ENCODE measurements at regions not wholly inside any gene's neighbourhood (a gene's known extent, or its start where the extent isn't known, plus 50 kb on each side); places are given as distances from the start of the nearest gene placed in this dataset.
"Not testable (repeated sequence)": the region's sequence is repeated elsewhere in the genome, so short reads cannot be mapped to it uniquely, and the experiment has no call there.

- Mint-ChIP-seq H3K27me3 (no peaks in the 10 kb centered on the region), H3K36me3 (ENCODE audit: low read depth) (no peaks in the 10 kb centered on the region), H3K27ac (no peak overlapping the region), H3K4me1 (no peaks in the 10 kb centered on the region), H3K9me3 (ENCODE audit: low read depth) (no peaks in the 10 kb centered on the region), H3K4me3 (no peak overlapping the region)
- DNase-seq = no peak
- ChIA-PET CTCF (no interaction called here), POLR2A (no interaction called here)
- intact Hi-C loops (cut with DNase I, micrococcal nuclease) = loop anchor here in 1 of 2 experiments (5.0 kb wide), 1 partner anchor 357 kb away; no protein-coding TSS in a partner anchor
- no peak for ATAC-seq
These were observed 70.2 kb upstream of the MAGEB2 start for GRCh38 chrX:30144971-30145731.

- POLR2A ChIA-PET = no interaction called here
- Mint-ChIP-seq H3K4me3 (no peak overlapping the region), H3K9me3 (ENCODE audit: low read depth) (no peaks in the 10 kb centered on the region), H3K36me3 (ENCODE audit: low read depth) (no peaks in the 10 kb centered on the region), H3K27me3 (no peaks in the 10 kb centered on the region), H3K27ac (no peak overlapping the region), H3K4me1 (no peaks in the 10 kb centered on the region)
- intact Hi-C loops (cut with DNase I, micrococcal nuclease) = no loop called here
- CTCF ChIA-PET = no interaction called here
- DNase-seq (no peak), ATAC-seq (no peak)
These were observed 67.2 kb upstream of the MAGEB2 start for GRCh38 chrX:30147996-30148643.

- ATAC-seq; POLR2A ChIA-PET; H3K9me3 Mint-ChIP-seq (ENCODE audit: low read depth); H3K27ac Mint-ChIP-seq; H3K36me3 Mint-ChIP-seq (ENCODE audit: low read depth); DNase-seq; H3K27me3 Mint-ChIP-seq; H3K4me3 Mint-ChIP-seq; intact Hi-C loops (cut with DNase I, micrococcal nuclease); CTCF ChIA-PET; H3K4me1 Mint-ChIP-seq: not testable (repeated sequence)
These were observed 66.2 kb upstream of the MAGEB2 start for GRCh38 chrX:30149206-30149605.

- no peak overlapping the region for H3K4me3 Mint-ChIP-seq
- H3K9me3 Mint-ChIP-seq (ENCODE audit: low read depth) = no peaks in the 10 kb centered on the region
- H3K27ac Mint-ChIP-seq = no peak overlapping the region
- ChIA-PET CTCF (no interaction called here), POLR2A (no interaction called here)
- intact Hi-C loops (cut with DNase I, micrococcal nuclease) = no loop called here
- H3K4me1 Mint-ChIP-seq = no peaks in the 10 kb centered on the region
- peak; percentile 42 for ATAC-seq
- no peaks in the 10 kb centered on the region for H3K36me3 Mint-ChIP-seq (ENCODE audit: low read depth)
- no peaks in the 10 kb centered on the region for H3K27me3 Mint-ChIP-seq
- DNase-seq = no peak
These were observed 65.0 kb upstream of the MAGEB2 start for GRCh38 chrX:30150196-30150895.

GRCh38 chrX:30151964-30152363 is 63.4 kb upstream of the MAGEB2 start:
- no peaks in the 10 kb centered on the region for H3K27me3 Mint-ChIP-seq
- no peak overlapping the region for H3K27ac Mint-ChIP-seq
- H3K9me3 Mint-ChIP-seq (ENCODE audit: low read depth) = no peaks in the 10 kb centered on the region
- POLR2A ChIA-PET = no interaction called here
- H3K36me3 Mint-ChIP-seq (ENCODE audit: low read depth) = no peaks in the 10 kb centered on the region
- CTCF ChIA-PET = no interaction called here
- intact Hi-C loops (cut with DNase I, micrococcal nuclease) = no loop called here
- no peak for ATAC-seq
- DNase-seq = no peak
- H3K4me3 Mint-ChIP-seq = no peak overlapping the region
- no peaks in the 10 kb centered on the region for H3K4me1 Mint-ChIP-seq

- Mint-ChIP-seq H3K27me3 (no peaks in the 10 kb centered on the region), H3K9me3 (ENCODE audit: low read depth) (peaks cover 2% of the 10 kb centered on the region), H3K27ac (no peak overlapping the region), H3K4me3 (no peak overlapping the region), H3K36me3 (ENCODE audit: low read depth) (no peaks in the 10 kb centered on the region), H3K4me1 (no peaks in the 10 kb centered on the region)
- CTCF ChIA-PET = no interaction called here
- no peak for DNase-seq
- ATAC-seq = no peak
- POLR2A ChIA-PET = no interaction called here
- intact Hi-C loops (cut with DNase I, micrococcal nuclease) = no loop called here
These were observed 62.0 kb upstream of the MAGEB2 start for GRCh38 chrX:30153175-30153880.

GRCh38 chrX:30153881-30154260 is 61.5 kb upstream of the MAGEB2 start:
- DNase-seq (no peak), ATAC-seq (no peak)
- Mint-ChIP-seq H3K4me1 (no peaks in the 10 kb centered on the region), H3K4me3 (no peak overlapping the region), H3K27ac (no peak overlapping the region), H3K9me3 (ENCODE audit: low read depth) (peaks cover 2% of the 10 kb centered on the region), H3K27me3 (no peaks in the 10 kb centered on the region), H3K36me3 (ENCODE audit: low read depth) (no peaks in the 10 kb centered on the region)
- intact Hi-C loops (cut with DNase I, micrococcal nuclease) = no loop called here
- ChIA-PET POLR2A (no interaction called here), CTCF (no interaction called here)

- H3K4me1 Mint-ChIP-seq = no peaks in the 10 kb centered on the region
- no peak overlapping the region for H3K27ac Mint-ChIP-seq
- ChIA-PET CTCF (no interaction called here), POLR2A (no interaction called here)
- H3K9me3 Mint-ChIP-seq (ENCODE audit: low read depth) = peaks cover 2% of the 10 kb centered on the region
- H3K36me3 Mint-ChIP-seq (ENCODE audit: low read depth) = no peaks in the 10 kb centered on the region
- H3K4me3 Mint-ChIP-seq = no peak overlapping the region
- H3K27me3 Mint-ChIP-seq = no peaks in the 10 kb centered on the region
- ATAC-seq (no peak), DNase-seq (no peak)
- intact Hi-C loops (cut with DNase I, micrococcal nuclease) = no loop called here
These were observed 59.4 kb upstream of the MAGEB2 start for GRCh38 chrX:30156009-30156408.

GRCh38 chrX:30156880-30157560 is 58.3 kb upstream of the MAGEB2 start:
- intact Hi-C loops (cut with DNase I, micrococcal nuclease) = no loop called here
- Mint-ChIP-seq H3K27me3 (no peaks in the 10 kb centered on the region), H3K4me1 (no peaks in the 10 kb centered on the region), H3K36me3 (ENCODE audit: low read depth) (no peaks in the 10 kb centered on the region), H3K9me3 (ENCODE audit: low read depth) (peaks cover 2% of the 10 kb centered on the region), H3K27ac (no peak overlapping the region), H3K4me3 (no peak overlapping the region)
- ATAC-seq = no peak
- POLR2A ChIA-PET = no interaction called here
- CTCF ChIA-PET = no interaction called here
- no peak for DNase-seq

- no peak for ATAC-seq
- CTCF ChIA-PET = no interaction called here
- Mint-ChIP-seq H3K27me3 (no peaks in the 10 kb centered on the region), H3K36me3 (ENCODE audit: low read depth) (no peaks in the 10 kb centered on the region), H3K27ac (no peak overlapping the region), H3K4me3 (no peak overlapping the region), H3K4me1 (no peaks in the 10 kb centered on the region), H3K9me3 (ENCODE audit: low read depth) (peaks cover 2% of the 10 kb centered on the region)
- intact Hi-C loops (cut with DNase I, micrococcal nuclease) = no loop called here
- DNase-seq = no peak
- POLR2A ChIA-PET = no interaction called here
These were observed 54.3 kb upstream of the MAGEB2 start for GRCh38 chrX:30161043-30161442.

All from activated CD4-positive, alpha-beta T cell treated with anti-CD3 and anti-CD28 coated beads for 36 hours (primary cell).